ENCODE measurements at regions not wholly inside any gene's neighbourhood (a gene's known extent, or its start where the extent isn't known, plus 50 kb on each side); places are given as distances from the start of the nearest gene placed in this dataset.

- Histone ChIP-seq H3K4me2 (ENCODE audit: low read length) (no peak overlapping the region), H3K36me3 (ENCODE audit: insufficient read depth, low read length) (no peaks in the 10 kb centered on the region), H3K4me1 (ENCODE audit: insufficient read depth, low read length, poor library complexity, severe bottlenecking) (no peaks in the 10 kb centered on the region), H4K20me1 (ENCODE audit: insufficient read depth, low read length) (no peaks in the 10 kb centered on the region), H3K9me3 (ENCODE audit: low read length) (no peaks in the 10 kb centered on the region), H3K79me2 (ENCODE audit: insufficient read depth, low read depth, low read length) (no peaks in the 10 kb centered on the region), H3K9me2 (ENCODE audit: insufficient read depth, low read length) (no peaks in the 10 kb centered on the region), H3K4me3 (ENCODE audit: low read depth, low read length, poor library complexity, severe bottlenecking) (no peak overlapping the region), H3K27ac (ENCODE audit: low read depth, low read length, poor library complexity, severe bottlenecking) (no peak overlapping the region), H2AFZ (ENCODE audit: low read length) (no peak overlapping the region)
- TF ChIP-seq CTCF (conservative IDR thresholded peaks at IDR 0.05; ENCODE audit: low read length) = no peak
- no peak for TF ChIP-seq EZH2phosphoT487 (IDR thresholded peaks at IDR 0.05; ENCODE audit: borderline replicate concordance, low read depth, low read length)
- DNase-seq (ENCODE audit: low spot score) = no peak
- POLR2A ChIA-PET = no interaction called here
- intact Hi-C loops (cut with micrococcal nuclease; ENCODE audit: unreplicated experiment) = no loop called here
- CTCF ChIA-PET (ENCODE audit: unreplicated experiment) = no interaction called here
- no TSS peak for BruUV-seq (replicated peaks)
These were observed 708.5 kb upstream of the SORCS1 start for GRCh38 chr10:107873007-107873406.

- H3K4me3 ChIP-seq (ENCODE audit: low read depth, low read length, poor library complexity, severe bottlenecking) = no peak overlapping the region
- H3K27ac ChIP-seq (ENCODE audit: low read depth, low read length, poor library complexity, severe bottlenecking) = no peak overlapping the region
- BruUV-seq (replicated peaks) = no TSS peak
- ChIA-PET CTCF (ENCODE audit: unreplicated experiment) (no interaction called here), POLR2A (interaction anchor here (1.0 kb wide), 1 partner anchor 11 kb away, joined by 4 read pairs; no protein-coding TSS in a partner anchor)
- intact Hi-C loops (cut with micrococcal nuclease; ENCODE audit: unreplicated experiment) = no loop called here
- no peak overlapping the region for H3K4me2 ChIP-seq (ENCODE audit: low read length)
- H3K36me3 ChIP-seq (ENCODE audit: insufficient read depth, low read length) = no peaks in the 10 kb centered on the region
- H4K20me1 ChIP-seq (ENCODE audit: insufficient read depth, low read length) = no peaks in the 10 kb centered on the region
- H3K4me1 ChIP-seq (ENCODE audit: insufficient read depth, low read length, poor library complexity, severe bottlenecking) = no peaks in the 10 kb centered on the region
- H2AFZ ChIP-seq (ENCODE audit: low read length) = no peak overlapping the region
- TF ChIP-seq CTCF (conservative IDR thresholded peaks at IDR 0.05; ENCODE audit: low read length) (no peak), EZH2phosphoT487 (IDR thresholded peaks at IDR 0.05; ENCODE audit: borderline replicate concordance, low read depth, low read length) (no peak)
- H3K9me2 ChIP-seq (ENCODE audit: insufficient read depth, low read length) = no peaks in the 10 kb centered on the region
- DNase-seq (ENCODE audit: low spot score) = no peak
- no peaks in the 10 kb centered on the region for H3K79me2 ChIP-seq (ENCODE audit: insufficient read depth, low read depth, low read length)
- H3K9me3 ChIP-seq (ENCODE audit: low read length) = no peaks in the 10 kb centered on the region
These were observed 701.2 kb upstream of the SORCS1 start for GRCh38 chr10:107865691-107866090.

GRCh38 chr10:107859065-107859464 is 694.6 kb upstream of the SORCS1 start:
- Histone ChIP-seq H3K36me3 (ENCODE audit: insufficient read depth, low read length) (no peaks in the 10 kb centered on the region), H4K20me1 (ENCODE audit: insufficient read depth, low read length) (no peaks in the 10 kb centered on the region), H3K4me1 (ENCODE audit: insufficient read depth, low read length, poor library complexity, severe bottlenecking) (no peaks in the 10 kb centered on the region), H2AFZ (ENCODE audit: low read length) (no peak overlapping the region), H3K27ac (ENCODE audit: low read depth, low read length, poor library complexity, severe bottlenecking) (no peak overlapping the region), H3K9me2 (ENCODE audit: insufficient read depth, low read length) (no peaks in the 10 kb centered on the region), H3K4me3 (ENCODE audit: low read depth, low read length, poor library complexity, severe bottlenecking) (no peak overlapping the region), H3K9me3 (ENCODE audit: low read length) (no peaks in the 10 kb centered on the region), H3K4me2 (ENCODE audit: low read length) (no peak overlapping the region), H3K79me2 (ENCODE audit: insufficient read depth, low read depth, low read length) (no peaks in the 10 kb centered on the region)
- BruUV-seq (replicated peaks) = no TSS peak
- intact Hi-C loops (cut with micrococcal nuclease; ENCODE audit: unreplicated experiment) = no loop called here
- ChIA-PET CTCF (ENCODE audit: unreplicated experiment) (no interaction called here), POLR2A (no interaction called here)
- TF ChIP-seq CTCF (conservative IDR thresholded peaks at IDR 0.05; ENCODE audit: low read length) (no peak), EZH2phosphoT487 (IDR thresholded peaks at IDR 0.05; ENCODE audit: borderline replicate concordance, low read depth, low read length) (no peak)
- no peak for DNase-seq (ENCODE audit: low spot score)

All from OCI-LY7 (cell line).